GM23248 (cell line): ENCODE measurements at regions not wholly inside any gene's neighbourhood (a gene's known extent, or its start where the extent isn't known, plus 50 kb on each side); places are given as distances from the start of the nearest gene placed in this dataset.

ENCODE experiments used
- EZH2 ChIP-seq: fragments of 200-600 bp; sonication (generic); IDR thresholded peaks from 2 replicates; pipeline ENCODE4 v1.6.1; 2018; ENCODE audit warnings: antibody characterized with exemption, mild to moderate bottlenecking; ENCODE audit not compliant: insufficient read depth, poor library complexity, severe bottlenecking
- EZH2phosphoT487 ChIP-seq: fragments of 200-600 bp; sonication (generic); IDR thresholded peaks from 2 replicates; pipeline ENCODE4 v1.6.1; 2018; ENCODE audit warnings: antibody characterized with exemption, moderate library complexity, mild to moderate bottlenecking, low read depth; ENCODE audit not compliant: insufficient read depth

- TF ChIP-seq EZH2 = no peak
- TF ChIP-seq EZH2phosphoT487 = no peak
Observed at GRCh38 chr5:125793470-125793869, 629.7 kb upstream of the GRAMD2B start.
